RWPE2 (cell line): ENCODE measurements at regions not wholly inside any gene's neighbourhood (a gene's known extent, or its start where the extent isn't known, plus 50 kb on each side); places are given as distances from the start of the nearest gene placed in this dataset.

ENCODE experiments used
- ATAC-seq: fragments of 200-7000 bp; cut with Tn5 transposase; 3 replicates; pipeline ENCODE4 v1.9.1; 2021; ENCODE audit warnings: low read depth
- DNase-seq: peaks from one replicate; pipeline ENCODE4 v3.0.0-alpha.2; 2020; ENCODE audit warnings: low spot score
- H3K27ac ChIP-seq: fragments of 450-650 bp; 2 replicates; pipeline ENCODE4 v1.5.1; 2017; ENCODE audit warnings: mild to moderate bottlenecking; ENCODE audit not compliant: poor library complexity, severe bottlenecking
- H3K27me3 ChIP-seq: fragments of 250-450 bp; sonication (Bioruptor Pico); 2 replicates; pipeline ENCODE4 v1.5.1; 2021; ENCODE audit warnings: mild to moderate bottlenecking, moderate library complexity; ENCODE audit not compliant: insufficient read depth, poor library complexity, severe bottlenecking
- H3K36me3 ChIP-seq: fragments of 250-450 bp; sonication (Bioruptor Pico); 2 replicates; pipeline ENCODE4 v1.5.1; 2020; ENCODE audit warnings: low read depth, mild to moderate bottlenecking, moderate library complexity
- H3K4me1 ChIP-seq: fragments of 250-450 bp; sonication (Bioruptor Pico); 2 replicates; pipeline ENCODE4 v1.5.1; 2021; ENCODE audit warnings: mild to moderate bottlenecking, moderate library complexity; ENCODE audit not compliant: insufficient read depth, poor library complexity, severe bottlenecking
- H3K4me3 ChIP-seq: fragments of 250-450 bp; sonication (Bioruptor Pico); 2 replicates; pipeline ENCODE4 v1.5.1; 2021; ENCODE audit warnings: mild to moderate bottlenecking, moderate library complexity; ENCODE audit not compliant: severe bottlenecking
- H3K9me3 ChIP-seq: fragments of 250-450 bp; sonication (Bioruptor Pico); 2 replicates; pipeline ENCODE4 v1.5.1; 2021; ENCODE audit warnings: mild to moderate bottlenecking, moderate library complexity; ENCODE audit not compliant: severe bottlenecking
- TF ChIP-seq, protein P1 (sequence below): fragments of 450-650 bp; IDR thresholded peaks from one replicate; pipeline ENCODE4 v1.5.1; 2017; ENCODE audit warnings: mild to moderate bottlenecking, moderate library complexity; ENCODE audit not compliant: poor library complexity, severe bottlenecking

DNA sequence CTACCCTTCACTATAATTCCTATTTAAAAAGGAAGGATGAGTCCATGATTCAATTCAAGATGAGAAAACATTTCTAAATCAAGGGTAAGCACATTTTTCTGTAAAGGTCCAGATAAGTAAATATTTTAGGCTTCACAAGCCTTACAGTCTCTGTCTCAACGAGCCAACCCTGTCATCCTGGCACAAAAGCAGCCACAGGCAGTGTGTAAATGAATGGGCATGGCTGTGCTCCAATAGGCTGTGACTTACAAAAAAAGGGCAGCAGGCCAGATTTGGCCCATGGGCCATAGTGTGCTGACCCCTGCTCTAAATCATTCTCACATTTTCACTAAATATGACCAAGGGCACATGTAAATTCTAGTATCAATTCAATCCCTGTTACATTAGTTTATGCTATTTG lies 200.4 kb downstream of the WNT5A start:
- Histone ChIP-seq H3K9me3 (no peaks in the 10 kb centered on the region), H3K27ac (no peak overlapping the region), H3K36me3 (no peaks in the 10 kb centered on the region), H3K27me3 (no peaks in the 10 kb centered on the region), H3K4me1 (no peaks in the 10 kb centered on the region), H3K4me3 (no peak overlapping the region)
- DNase-seq (no peak), ATAC-seq (no peak)
- TF ChIP-seq, protein P1, sequence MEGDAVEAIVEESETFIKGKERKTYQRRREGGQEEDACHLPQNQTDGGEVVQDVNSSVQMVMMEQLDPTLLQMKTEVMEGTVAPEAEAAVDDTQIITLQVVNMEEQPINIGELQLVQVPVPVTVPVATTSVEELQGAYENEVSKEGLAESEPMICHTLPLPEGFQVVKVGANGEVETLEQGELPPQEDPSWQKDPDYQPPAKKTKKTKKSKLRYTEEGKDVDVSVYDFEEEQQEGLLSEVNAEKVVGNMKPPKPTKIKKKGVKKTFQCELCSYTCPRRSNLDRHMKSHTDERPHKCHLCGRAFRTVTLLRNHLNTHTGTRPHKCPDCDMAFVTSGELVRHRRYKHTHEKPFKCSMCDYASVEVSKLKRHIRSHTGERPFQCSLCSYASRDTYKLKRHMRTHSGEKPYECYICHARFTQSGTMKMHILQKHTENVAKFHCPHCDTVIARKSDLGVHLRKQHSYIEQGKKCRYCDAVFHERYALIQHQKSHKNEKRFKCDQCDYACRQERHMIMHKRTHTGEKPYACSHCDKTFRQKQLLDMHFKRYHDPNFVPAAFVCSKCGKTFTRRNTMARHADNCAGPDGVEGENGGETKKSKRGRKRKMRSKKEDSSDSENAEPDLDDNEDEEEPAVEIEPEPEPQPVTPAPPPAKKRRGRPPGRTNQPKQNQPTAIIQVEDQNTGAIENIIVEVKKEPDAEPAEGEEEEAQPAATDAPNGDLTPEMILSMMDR, result no peak

DNA sequence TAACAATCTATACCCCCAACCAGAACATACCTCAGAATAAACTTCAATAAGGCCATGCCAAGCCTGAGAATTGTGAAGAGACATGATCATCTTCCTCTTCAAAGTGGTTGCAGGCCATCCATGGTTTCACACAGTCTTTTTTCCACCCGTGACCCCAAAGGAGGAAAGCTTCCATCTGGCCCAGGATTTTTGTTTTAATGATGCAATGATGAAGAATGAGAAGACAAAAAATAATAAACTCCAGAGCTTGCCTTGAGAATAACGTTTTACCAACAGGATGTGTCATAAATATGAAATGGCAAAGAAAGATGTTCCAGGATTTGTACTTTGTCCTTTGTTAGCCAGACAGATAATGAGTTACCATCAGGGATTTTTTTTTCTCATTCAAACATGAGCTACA lies 201.9 kb downstream of the WNT5A start:
- Histone ChIP-seq H3K9me3 (no peaks in the 10 kb centered on the region), H3K27ac (no peak overlapping the region), H3K27me3 (no peaks in the 10 kb centered on the region), H3K4me1 (no peaks in the 10 kb centered on the region), H3K36me3 (no peaks in the 10 kb centered on the region), H3K4me3 (no peak overlapping the region)
- TF ChIP-seq, protein P1, result no peak
- DNase-seq, result no peak
- ATAC-seq, result no peak

DNA sequence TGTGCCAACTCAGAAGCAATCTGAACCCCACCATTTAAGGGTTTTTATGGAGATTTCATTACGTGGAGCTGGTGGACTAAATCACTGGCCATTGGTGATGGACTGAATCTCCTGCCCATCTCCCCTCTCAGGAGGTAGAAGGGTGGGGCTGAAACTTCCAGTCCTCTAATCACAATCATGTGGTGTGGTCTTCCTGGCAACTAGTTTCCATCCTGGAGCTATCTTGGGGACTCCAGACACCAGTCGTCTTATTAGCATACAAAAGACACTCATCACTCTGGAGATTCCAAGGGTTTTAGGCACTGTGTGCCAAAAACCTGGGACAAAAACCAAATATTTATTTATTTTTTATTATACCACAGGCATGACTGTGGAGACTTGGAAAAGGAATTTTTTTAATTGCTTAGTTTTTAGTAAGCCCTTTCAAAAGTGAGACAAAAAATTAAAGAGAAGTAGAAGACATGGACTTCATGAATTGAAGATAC lies 203.6 kb downstream of the WNT5A start:
- Histone ChIP-seq H3K36me3 (no peaks in the 10 kb centered on the region), H3K4me3 (no peak overlapping the region), H3K4me1 (no peaks in the 10 kb centered on the region), H3K27me3 (no peaks in the 10 kb centered on the region), H3K27ac (no peak overlapping the region), H3K9me3 (no peaks in the 10 kb centered on the region)
- DNase-seq (no peak), ATAC-seq (no peak)
- TF ChIP-seq, protein P1, result no peak

DNA sequence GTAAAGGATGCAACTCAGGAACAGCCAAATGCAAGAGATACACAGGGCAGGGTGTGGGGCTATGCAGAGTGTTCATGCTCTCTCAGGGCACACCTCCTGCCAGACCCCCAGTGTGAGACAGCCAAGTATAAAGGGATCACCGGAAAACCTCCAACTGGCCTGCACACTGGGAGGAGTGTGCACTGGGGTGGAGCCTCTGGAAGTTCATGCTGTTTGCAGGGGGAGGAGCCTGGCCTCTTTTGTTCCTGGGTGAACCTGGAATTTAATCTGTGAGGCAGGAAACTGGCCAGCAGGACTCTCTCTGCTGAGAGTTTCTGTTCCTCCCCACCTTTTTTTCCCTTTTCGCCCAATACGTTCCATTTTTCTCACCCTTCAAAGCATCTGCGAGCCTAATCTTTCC lies 204.1 kb downstream of the WNT5A start:
- ATAC-seq (no peak), DNase-seq (no peak)
- Histone ChIP-seq H3K4me1 (no peaks in the 10 kb centered on the region), H3K27ac (no peak overlapping the region), H3K9me3 (no peaks in the 10 kb centered on the region), H3K27me3 (no peaks in the 10 kb centered on the region), H3K4me3 (no peak overlapping the region), H3K36me3 (no peaks in the 10 kb centered on the region)
- TF ChIP-seq, protein P1, result no peak

DNA sequence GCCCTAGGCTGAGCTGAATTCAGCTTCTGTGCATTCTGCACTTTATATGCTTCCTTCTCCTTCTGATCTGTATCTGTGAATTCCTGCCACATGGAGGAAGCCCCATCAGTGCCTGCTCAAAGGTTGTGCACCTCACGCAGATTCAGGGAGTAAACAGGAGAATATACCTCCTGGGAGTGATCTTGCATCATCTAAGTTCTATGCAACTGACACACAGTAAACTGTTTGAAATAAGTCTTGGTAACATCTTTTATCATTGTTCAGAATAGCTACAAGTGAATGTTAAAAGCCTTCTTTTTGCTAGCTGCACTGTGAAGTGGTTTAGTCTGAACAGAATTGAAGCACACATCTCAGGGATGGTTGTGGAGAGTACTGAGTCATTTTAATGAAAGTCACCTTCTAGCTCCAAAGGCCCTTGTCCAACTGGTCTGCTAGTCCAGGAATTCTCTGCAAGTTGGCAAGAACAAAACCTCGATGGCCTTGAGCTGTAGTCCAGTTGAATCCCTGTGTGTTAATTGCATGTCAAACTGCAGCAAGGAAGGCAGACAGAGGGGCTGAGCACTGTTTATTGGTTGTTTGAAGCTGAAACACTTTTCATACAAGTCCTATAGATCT lies 215.0 kb downstream of the WNT5A start:
- H3K27ac ChIP-seq, result no peak overlapping the region
- TF ChIP-seq, protein P1, result no peak
- H3K27me3 ChIP-seq, result peaks cover 6% of the 10 kb centered on the region
- H3K4me1 ChIP-seq, result no peaks in the 10 kb centered on the region
- H3K36me3 ChIP-seq, result no peaks in the 10 kb centered on the region
- DNase-seq, result no peak
- no peaks in the 10 kb centered on the region for H3K9me3 ChIP-seq
- no peak overlapping the region for H3K4me3 ChIP-seq
- no peak for ATAC-seq
